Upper lobe of left lung (tissue), 6 donors: ENCODE measurements at regions not wholly inside any gene's neighbourhood (a gene's known extent, or its start where the extent isn't known, plus 50 kb on each side); places are given as distances from the start of the nearest gene placed in this dataset.

Source experiments
- ATAC-seq, 2 donors: fragments of 200-7000 bp; cut with Tn5 transposase; one replicate each; pipeline ENCODE4 v1.9.1; 2022; ENCODE audit warnings: mild to moderate bottlenecking in 2 of 2, moderate library complexity in 2 of 2; ENCODE audit not compliant: low FRiP score in 2 of 2
- DNase-seq, 2 donors: peaks; one replicate each; pipeline ENCODE4 v3.0.0-alpha.2; 2019 to 2020
- H3K27ac ChIP-seq, 4 donors: fragments of 200-600 bp; sonication (generic); one replicate each; pipeline ENCODE4 v1.5.1; 2016 to 2019
- H3K27me3 ChIP-seq, 4 donors: fragments of 200-600 bp; sonication (generic); one replicate each; pipeline ENCODE4 v1.5.1; 2017 to 2019
- H3K36me3 ChIP-seq, 4 donors: fragments of 200-600 bp; sonication (generic); one replicate each; pipeline ENCODE4 v1.5.1; 2016 to 2019
- H3K4me1 ChIP-seq, 4 donors: fragments of 200-600 bp; sonication (generic); one replicate each; pipeline ENCODE4 v1.5.1; 2018 to 2019
- H3K4me3 ChIP-seq, 4 donors: fragments of 200-600 bp; sonication (generic); one replicate each; pipeline ENCODE4 v1.5.1; 2017 to 2019; ENCODE audit warnings: mild to moderate bottlenecking in 2 of 4, moderate library complexity in 1 of 4
- H3K9me3 ChIP-seq, 4 donors: fragments of 200-600 bp; sonication (generic); one replicate each; pipeline ENCODE4 v1.5.1; 2018 to 2019
- CTCF ChIP-seq, 6 experiments: fragments of 450-650 bp in 4 of 6; fragments of 200-600 bp in 2 of 6; sonication (generic) in 2 of 6; IDR thresholded peaks; one replicate each; pipeline ENCODE4 v1.5.1; 2016 to 2019; ENCODE audit warnings: antibody characterized with exemption in 6 of 6
- EP300 ChIP-seq, 4 donors: sonication (generic); formaldehyde crosslinking; IDR thresholded peaks; one replicate each; pipeline ENCODE4 v1.5.1; 2017; ENCODE audit warnings: antibody characterized with exemption in 4 of 4, control low read depth in 2 of 4
- POLR2A ChIP-seq, 4 donors: fragments of 450-650 bp; IDR thresholded peaks; one replicate each; pipeline ENCODE4 v1.5.1; 2016 to 2017; ENCODE audit warnings: antibody characterized with exemption in 4 of 4, mild to moderate bottlenecking in 2 of 4
- POLR2AphosphoS5 ChIP-seq, 2 donors: sonication (generic); formaldehyde crosslinking; IDR thresholded peaks; one replicate each; pipeline ENCODE4 v1.5.1; 2017; ENCODE audit warnings: antibody characterized with exemption in 2 of 2
- WGBS, 2 donors: methylation state at CpG; one replicate each; pipeline ENCODE4 v1.1.5; 2017 to 2018; 5-methylcytosine and 5-hydroxymethylcytosine counted together
- donor health status: DM: no; HTN: no; CAD: no; lungs with moderate emphysema.
- donor health status: DM: no; HTN: yes; CAD: no; lungs with severe emphysema.

- H3K27ac ChIP-seq: no peak overlapping the region
- no peak for DNase-seq
- H3K36me3 ChIP-seq: no peaks in the 10 kb centered on the region
- no peak overlapping the region for H3K4me3 ChIP-seq
- H3K9me3 ChIP-seq: no peaks in the 10 kb centered on the region
- WGBS, 2 donors: 84 to 90% methylated on average over 5 of the region's 5 CpGs
- no peak for TF ChIP-seq POLR2A (IDR thresholded peaks at IDR 0.05)
- TF ChIP-seq EP300 (IDR thresholded peaks at IDR 0.05): no peak
- no peak for TF ChIP-seq POLR2AphosphoS5 (IDR thresholded peaks at IDR 0.05)
- ATAC-seq: no peak
- no peaks in the 10 kb centered on the region for H3K4me1 ChIP-seq
- H3K27me3 ChIP-seq: no peaks in the 10 kb centered on the region
These were observed 321.7 kb upstream of the PFKP start for GRCh38 chr10:2745666-2746065.

GRCh38 chr10:2744547-2745200 is 322.7 kb upstream of the PFKP start:
- TF ChIP-seq CTCF (IDR thresholded peaks at IDR 0.05) (no peak), POLR2AphosphoS5 (IDR thresholded peaks at IDR 0.05) (no peak), POLR2A (IDR thresholded peaks at IDR 0.05) (no peak), EP300 (IDR thresholded peaks at IDR 0.05) (no peak)
- H3K4me3 ChIP-seq: peak overlapping the region in 2 of 4 donors; percentile 5 to 23
- no peak for DNase-seq
- no peaks in the 10 kb centered on the region for H3K27me3 ChIP-seq
- no peaks in the 10 kb centered on the region for H3K4me1 ChIP-seq
- 57 to 70% methylated on average over 6 of the region's 6 CpGs for WGBS, 2 donors
- no peaks in the 10 kb centered on the region for H3K36me3 ChIP-seq
- H3K27ac ChIP-seq: no peak overlapping the region
- H3K9me3 ChIP-seq: no peaks in the 10 kb centered on the region
- ATAC-seq: no peak

- Histone ChIP-seq H3K36me3 (no peaks in the 10 kb centered on the region), H3K4me3 (no peak overlapping the region), H3K27me3 (no peaks in the 10 kb centered on the region), H3K27ac (no peak overlapping the region), H3K9me3 (no peaks in the 10 kb centered on the region), H3K4me1 (no peaks in the 10 kb centered on the region)
- ATAC-seq: no peak
- no peak for DNase-seq
- WGBS, 2 donors: 59 to 61% methylated on average over 19 of the region's 19 CpGs
- TF ChIP-seq EP300 (IDR thresholded peaks at IDR 0.05) (no peak), POLR2A (IDR thresholded peaks at IDR 0.05) (no peak), POLR2AphosphoS5 (IDR thresholded peaks at IDR 0.05) (no peak), CTCF (IDR thresholded peaks at IDR 0.05) (no peak)
These were observed 332.7 kb upstream of the PFKP start for GRCh38 chr10:2734603-2735002.

- peak in 1 of 2 donors; percentile 34 for DNase-seq
- no peak for TF ChIP-seq EP300 (IDR thresholded peaks at IDR 0.05)
- no peak for TF ChIP-seq POLR2AphosphoS5 (IDR thresholded peaks at IDR 0.05)
- no peak for TF ChIP-seq POLR2A (IDR thresholded peaks at IDR 0.05)
- no peak for TF ChIP-seq CTCF (IDR thresholded peaks at IDR 0.05)
- Histone ChIP-seq H3K27me3 (no peaks in the 10 kb centered on the region), H3K9me3 (no peaks in the 10 kb centered on the region), H3K4me1 (no peaks in the 10 kb centered on the region), H3K36me3 (no peaks in the 10 kb centered on the region), H3K4me3 (no peak overlapping the region), H3K27ac (no peak overlapping the region)
- ATAC-seq: no peak
- WGBS, 2 donors: 80 to 83% methylated on average over 24 to 25 of the region's 25 CpGs
These were observed 333.9 kb upstream of the PFKP start for GRCh38 chr10:2733278-2733963.

- Histone ChIP-seq H3K36me3 (no peaks in the 10 kb centered on the region), H3K4me1 (no peaks in the 10 kb centered on the region), H3K4me3 (no peak overlapping the region), H3K27ac (no peak overlapping the region), H3K27me3 (no peaks in the 10 kb centered on the region), H3K9me3 (no peaks in the 10 kb centered on the region)
- DNase-seq (no peak), ATAC-seq (no peak)
- 86 to 90% methylated on average over 4 to 5 of the region's 5 CpGs for WGBS, 2 donors
- no peak for TF ChIP-seq POLR2AphosphoS5 (IDR thresholded peaks at IDR 0.05)
- TF ChIP-seq POLR2A (IDR thresholded peaks at IDR 0.05): no peak
- no peak for TF ChIP-seq EP300 (IDR thresholded peaks at IDR 0.05)
- TF ChIP-seq CTCF (IDR thresholded peaks at IDR 0.05): no peak
These were observed 335.4 kb upstream of the PFKP start for GRCh38 chr10:2731940-2732339.
